Heart right ventricle (tissue), 16 donors: ENCODE measurements at regions not wholly inside any gene's neighbourhood (a gene's known extent, or its start where the extent isn't known, plus 50 kb on each side); places are given as distances from the start of the nearest gene placed in this dataset.

Source experiments
- ATAC-seq, 8 donors: fragments of 200-7000 bp; cut with Tn5 transposase; one replicate each; pipeline ENCODE4 v1.9.1; 2020; ENCODE audit warnings: mild to moderate bottlenecking in 8 of 8, moderate library complexity in 8 of 8, moderate number of reproducible peaks in 1 of 8
- DNase-seq, 2 donors: peaks; one replicate each; pipeline ENCODE4 v3.0.0-alpha.2; 2020
- H3K27ac ChIP-seq, 10 donors: fragments of 200-600 bp; sonication (generic) in 2 of 10; one replicate each; pipeline versions ENCODE4 v1.5.0 to v1.8.0; 2020 to 2022; ENCODE audit warnings: mild to moderate bottlenecking in 3 of 10
- H3K27me3 ChIP-seq, 7 donors: fragments of 200-600 bp; one replicate each; pipeline ENCODE4 v1.8.0; 2021 to 2022; ENCODE audit warnings: mild to moderate bottlenecking in 2 of 7
- H3K36me3 ChIP-seq, 9 donors: fragments of 200-600 bp; sonication (generic) in 1 of 9; one replicate each; pipeline versions ENCODE4 v1.5.0 to v1.8.0; 2020 to 2022; ENCODE audit warnings: mild to moderate bottlenecking in 2 of 9
- H3K4me1 ChIP-seq, 9 donors: fragments of 200-600 bp; sonication (generic) in 1 of 9; one replicate each; pipeline versions ENCODE4 v1.5.0 to v1.8.0; 2020 to 2022; ENCODE audit warnings: mild to moderate bottlenecking in 4 of 9
- H3K4me3 ChIP-seq, 10 donors: fragments of 200-600 bp; sonication (generic) in 2 of 10; one replicate each; pipeline versions ENCODE4 v1.5.0 to v1.8.0; 2020 to 2022; ENCODE audit warnings: mild to moderate bottlenecking in 7 of 10, moderate library complexity in 2 of 10
- H3K9me3 ChIP-seq, 11 donors: fragments of 200-600 bp in 10 of 11; sonication (generic) in 2 of 11; one replicate each; pipeline versions ENCODE4 v1.5.0 to v1.8.0; 2013 to 2022; ENCODE audit warnings: mild to moderate bottlenecking in 2 of 11, control low read depth in 1 of 11, moderate library complexity in 1 of 11
- WGBS, 2 donors: extraction: QIAGEN DNeasy Blood & Tissue Kit; methylation state at CpG; one replicate each; pipeline ENCODE4 v1.1.7; 2013; ENCODE audit warnings: inconsistent platforms in 1 of 2; 5-methylcytosine and 5-hydroxymethylcytosine counted together
- intact Hi-C, 10 donors: fragments of 100-400 bp; cut with DNase I; formaldehyde crosslinking; loops; one replicate each; pipeline versions ENCODE4 v1.11.1 to v1.14.2; 2022
- TF ChIP-seq, protein P1 (sequence below), 9 donors: fragments of 200-600 bp; sonication (generic) in 2 of 9; IDR thresholded peaks; one replicate each; pipeline versions ENCODE4 v1.5.0 to v1.8.0; 2021 to 2022; ENCODE audit warnings: antibody characterized with exemption in 9 of 9, mild to moderate bottlenecking in 5 of 9, moderate library complexity in 1 of 9
- donor health status: Arrhythmogenic right ventricular cardiomyopathy.
- donor health status: ischemic (EF 13 %, LVEDD 7.1; RV severe dilation, severe dysfunction).
- donor health status: healthy with polysubstance abuse.
- donor health status: DM: no; HTN: yes; CAD: no.
- donor health status: DM: no; HTN: no; CAD: no.
- donor health status: ischemic (EF 25% LVEDD 6.9; RV normal size, moderate dysfunction).
- donor health status: ischemic (EF 25% LVEDD 5.7; RV mildly dilated, moderate dysfunction).
- donor health status: healthy.
- donor health status: DM: yes; HTN: yes; CAD: no.
- donor health status: Ischemic cardiomyopathy.
- donor health status: ischemic (EF 35%, LVEDD 5.7; RV mildly dilated, moderate dysfunction).
- donor health status: nonischemic (EF 11% LVEDD 7.7; RV severe dilation, severe dysfunction).
- donor health status: DM: yes; HTN: yes; CAD: no.
- donor health status: PGD.
- donor health status: ischemic (EF 29% LVEDD 5.4; RV normal size, mild dysfunction).
- donor health status: nonischemic (EF 23%, LVEDD 6.1; RV moderate dilation, normal function).

DNA sequence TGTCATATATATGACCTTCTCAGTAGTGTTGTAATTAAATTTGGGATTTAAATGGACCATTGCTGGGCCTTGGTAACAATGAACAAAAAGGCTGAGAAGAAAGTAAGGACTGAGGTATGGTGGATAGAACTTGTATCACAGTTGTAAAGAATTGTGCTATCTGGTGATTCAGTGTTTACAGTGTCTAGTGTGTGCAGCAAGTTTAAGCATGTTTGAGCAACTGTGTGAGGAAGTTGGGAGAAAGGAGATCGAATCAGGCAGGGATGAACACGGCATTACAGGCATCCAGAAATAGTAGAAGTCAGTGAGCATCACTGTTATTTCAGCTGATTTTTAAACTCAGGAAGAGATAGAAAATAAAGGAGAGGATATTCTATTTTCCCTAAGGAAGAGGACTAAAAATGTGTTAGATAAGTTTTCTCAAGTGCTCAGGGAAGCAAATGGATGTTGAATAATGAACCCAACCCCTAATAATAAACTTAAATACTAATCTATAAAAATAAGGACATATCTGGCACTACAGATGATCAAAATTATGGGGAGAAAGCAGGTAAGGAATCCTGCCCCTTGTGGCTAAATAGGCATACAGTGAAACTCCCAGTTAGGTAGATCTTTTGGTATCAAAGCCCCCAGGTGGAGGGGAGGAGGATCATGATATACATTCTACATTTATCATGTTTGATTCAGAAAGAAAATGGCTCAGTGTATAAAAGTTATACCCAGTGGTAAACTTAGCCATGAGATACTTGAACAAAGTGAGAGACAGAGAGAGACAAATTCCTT lies 361.0 kb upstream of the ANO3 start:
- no peak for DNase-seq
- no peaks in the 10 kb centered on the region for H3K36me3 ChIP-seq
- TF ChIP-seq, protein P1, sequence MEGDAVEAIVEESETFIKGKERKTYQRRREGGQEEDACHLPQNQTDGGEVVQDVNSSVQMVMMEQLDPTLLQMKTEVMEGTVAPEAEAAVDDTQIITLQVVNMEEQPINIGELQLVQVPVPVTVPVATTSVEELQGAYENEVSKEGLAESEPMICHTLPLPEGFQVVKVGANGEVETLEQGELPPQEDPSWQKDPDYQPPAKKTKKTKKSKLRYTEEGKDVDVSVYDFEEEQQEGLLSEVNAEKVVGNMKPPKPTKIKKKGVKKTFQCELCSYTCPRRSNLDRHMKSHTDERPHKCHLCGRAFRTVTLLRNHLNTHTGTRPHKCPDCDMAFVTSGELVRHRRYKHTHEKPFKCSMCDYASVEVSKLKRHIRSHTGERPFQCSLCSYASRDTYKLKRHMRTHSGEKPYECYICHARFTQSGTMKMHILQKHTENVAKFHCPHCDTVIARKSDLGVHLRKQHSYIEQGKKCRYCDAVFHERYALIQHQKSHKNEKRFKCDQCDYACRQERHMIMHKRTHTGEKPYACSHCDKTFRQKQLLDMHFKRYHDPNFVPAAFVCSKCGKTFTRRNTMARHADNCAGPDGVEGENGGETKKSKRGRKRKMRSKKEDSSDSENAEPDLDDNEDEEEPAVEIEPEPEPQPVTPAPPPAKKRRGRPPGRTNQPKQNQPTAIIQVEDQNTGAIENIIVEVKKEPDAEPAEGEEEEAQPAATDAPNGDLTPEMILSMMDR (IDR thresholded peaks at IDR 0.05): peak in 1 of 9 donors; percentile 8
- H3K4me3 ChIP-seq: no peak overlapping the region
- H3K27me3 ChIP-seq: no peaks in the 10 kb centered on the region
- H3K27ac ChIP-seq: no peak overlapping the region
- ATAC-seq: no peak
- WGBS, 2 donors: 41 to 45% methylated on average over 2 of the region's 2 CpGs
- no peaks in the 10 kb centered on the region for H3K4me1 ChIP-seq
- intact Hi-C loops: no loop called here
- no peaks in the 10 kb centered on the region for H3K9me3 ChIP-seq

DNA sequence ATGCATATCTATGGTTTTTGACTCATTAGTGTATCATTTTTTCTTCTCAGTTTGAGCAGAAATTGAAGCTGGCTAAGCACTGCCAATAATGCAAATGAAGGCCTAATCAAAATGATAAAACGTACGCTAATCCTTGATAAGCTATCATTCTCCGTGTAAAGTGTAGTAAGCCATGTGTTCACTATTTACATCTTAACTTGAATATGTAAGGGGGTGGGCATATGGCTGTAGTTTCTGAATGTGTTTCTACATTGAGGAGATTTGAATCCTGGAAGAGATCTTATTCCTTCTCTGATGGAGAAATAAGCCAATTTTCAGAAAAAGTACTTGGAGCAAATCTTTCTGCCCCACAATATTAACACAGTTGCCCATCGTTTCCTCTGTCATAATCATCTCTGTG lies 351.8 kb upstream of the ANO3 start:
- Histone ChIP-seq H3K9me3 (no peaks in the 10 kb centered on the region), H3K27ac (no peak overlapping the region), H3K36me3 (no peaks in the 10 kb centered on the region), H3K27me3 (no peaks in the 10 kb centered on the region), H3K4me1 (peaks cover 0 to 4% (median 0%) of the 10 kb centered on the region in 9 donors), H3K4me3 (no peak overlapping the region)
- TF ChIP-seq, protein P1 (IDR thresholded peaks at IDR 0.05): no peak
- ATAC-seq (no peak), DNase-seq (no peak)
- WGBS, 2 donors: 47 to 48% methylated on average over 4 of the region's 4 CpGs
- intact Hi-C loops: loop anchor here in 9 of 10 donors (2.0 to 10.0 kb wide), 8 partner anchors 152 to 299 kb away; no protein-coding TSS in a partner anchor

DNA sequence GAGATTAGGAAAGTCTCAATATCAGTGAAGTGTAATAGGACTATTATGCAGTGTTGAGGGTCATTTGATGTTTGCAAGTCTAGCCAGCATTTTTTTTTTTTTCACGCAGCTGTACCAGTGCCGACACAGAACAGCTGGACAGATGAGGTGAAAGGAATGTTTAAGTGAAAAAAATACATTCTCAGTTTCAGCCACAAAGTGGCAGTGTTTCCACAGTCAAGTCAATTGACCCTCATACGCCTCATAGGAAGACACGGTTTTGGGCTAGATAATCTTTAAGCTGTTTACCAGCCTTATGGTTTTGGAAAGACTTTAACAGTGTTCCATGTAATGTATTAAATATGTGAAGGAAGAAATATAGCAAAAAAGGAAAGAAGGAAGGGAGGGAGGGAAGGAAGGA lies 349.9 kb upstream of the ANO3 start:
- peak in 7 of 8 donors; percentile 75 to 91 (median 82) for ATAC-seq
- Histone ChIP-seq H3K4me3 (no peak overlapping the region), H3K36me3 (no peaks in the 10 kb centered on the region), H3K9me3 (no peaks in the 10 kb centered on the region), H3K27me3 (no peaks in the 10 kb centered on the region), H3K4me1 (peaks cover 0 to 4% (median 0%) of the 10 kb centered on the region in 9 donors), H3K27ac (no peak overlapping the region)
- 1 to 5% methylated on average over 4 of the region's 4 CpGs for WGBS, 2 donors
- intact Hi-C loops: loop anchor here (1.0 to 10.0 kb wide), 13 partner anchors 150 to 297 kb away; no protein-coding TSS in a partner anchor
- TF ChIP-seq, protein P1 (IDR thresholded peaks at IDR 0.05): peak; percentile 25 to 71 (median 53)
- peak in 1 of 2 donors; percentile 23 for DNase-seq

DNA sequence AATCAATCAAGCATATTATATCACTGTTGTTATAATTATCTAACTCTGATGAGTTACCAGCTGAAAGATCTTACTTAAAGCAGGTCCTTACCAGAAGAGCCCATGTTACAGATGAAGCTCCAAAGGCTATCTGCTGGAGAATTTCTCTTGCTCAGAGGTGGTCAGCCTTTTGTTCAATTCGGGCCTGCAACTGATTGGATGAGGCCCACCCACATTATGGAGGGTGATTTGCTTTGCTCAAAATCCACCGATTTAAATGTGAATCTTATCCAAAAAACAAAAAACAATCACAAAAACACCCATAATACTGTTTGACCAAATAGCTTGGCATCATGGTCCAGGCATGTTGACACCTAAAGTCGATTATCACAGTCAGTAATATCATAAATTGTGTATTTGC lies 348.6 kb upstream of the ANO3 start:
- DNase-seq (no peak), ATAC-seq (no peak)
- 92 to 96% methylated on average over 3 of the region's 3 CpGs for WGBS, 2 donors
- H3K36me3 ChIP-seq: no peaks in the 10 kb centered on the region
- H3K9me3 ChIP-seq: no peaks in the 10 kb centered on the region
- H3K4me1 ChIP-seq: peaks cover 0 to 4% (median 0%) of the 10 kb centered on the region in 9 donors
- no peak overlapping the region for H3K4me3 ChIP-seq
- H3K27ac ChIP-seq: no peak overlapping the region
- intact Hi-C loops: loop anchor here (2.0 to 10.0 kb wide), 10 partner anchors 149 to 294 kb away; no protein-coding TSS in a partner anchor
- TF ChIP-seq, protein P1 (IDR thresholded peaks at IDR 0.05): no peak
- H3K27me3 ChIP-seq: no peaks in the 10 kb centered on the region
